Fibroblast of skin of right biceps (primary cell): ENCODE measurements at regions not wholly inside any gene's neighbourhood (a gene's known extent, or its start where the extent isn't known, plus 50 kb on each side); places are given as distances from the start of the nearest gene placed in this dataset.
A peak's percentile ranks its signal among the peaks of the same experiment; 100 is the strongest.

Source experiments
- DNase-seq: peaks from one replicate; pipeline ENCODE4 v3.0.0-alpha.2; 2013

- DNase-seq, result no peak
These were observed 163.7 kb downstream of the GXYLT1 start for GRCh38 chr12:41981013-41981412.

GRCh38 chr12:41980390-41980789 is 164.3 kb downstream of the GXYLT1 start:
- no peak for DNase-seq

GRCh38 chr12:41979574-41979973 is 165.1 kb downstream of the GXYLT1 start:
- DNase-seq, result no peak

GRCh38 chr12:41972598-41972997 is 172.1 kb downstream of the GXYLT1 start:
- DNase-seq, result no peak

GRCh38 chr12:41972196-41972595 is 172.5 kb downstream of the GXYLT1 start:
- DNase-seq, result no peak

- DNase-seq, result no peak
These were observed 173.9 kb downstream of the GXYLT1 start for GRCh38 chr12:41970744-41971143.

- no peak for DNase-seq
These were observed 176.1 kb downstream of the GXYLT1 start for GRCh38 chr12:41968599-41968998.

- DNase-seq, result peak; percentile 11
These were observed 176.8 kb downstream of the GXYLT1 start for GRCh38 chr12:41967668-41968500.

- no peak for DNase-seq
These were observed 177.8 kb downstream of the GXYLT1 start for GRCh38 chr12:41966916-41967315.

- no peak for DNase-seq
These were observed 178.7 kb downstream of the GXYLT1 start for GRCh38 chr12:41966001-41966400.

GRCh38 chr12:41963398-41963797 is 181.3 kb downstream of the GXYLT1 start:
- no peak for DNase-seq

GRCh38 chr12:41962171-41962572 is 182.5 kb downstream of the GXYLT1 start:
- DNase-seq, result no peak

- DNase-seq, result no peak
These were observed 185.4 kb downstream of the GXYLT1 start for GRCh38 chr12:41959271-41959670.

GRCh38 chr12:41956353-41956752 is 188.3 kb downstream of the GXYLT1 start:
- DNase-seq, result no peak

GRCh38 chr12:41950455-41950854 is 194.2 kb downstream of the GXYLT1 start:
- no peak for DNase-seq

GRCh38 chr12:41946106-41946505 is 198.6 kb downstream of the GXYLT1 start:
- no peak for DNase-seq

- DNase-seq, result peak; percentile 43
These were observed 200.5 kb downstream of the GXYLT1 start for GRCh38 chr12:41944216-41944615.

- DNase-seq, result no peak
These were observed 201.0 kb downstream of the GXYLT1 start for GRCh38 chr12:41943671-41944070.

- DNase-seq, result no peak
These were observed 202.3 kb downstream of the GXYLT1 start for GRCh38 chr12:41942354-41942753.

GRCh38 chr12:41941079-41941478 is 203.6 kb downstream of the GXYLT1 start:
- no peak for DNase-seq

- no peak for DNase-seq
These were observed 204.1 kb downstream of the GXYLT1 start for GRCh38 chr12:41940571-41940970.

- no peak for DNase-seq
These were observed 208.3 kb downstream of the GXYLT1 start for GRCh38 chr12:41936333-41936732.

GRCh38 chr12:41935911-41936310 is 208.8 kb downstream of the GXYLT1 start:
- no peak for DNase-seq

GRCh38 chr12:41932470-41932991 is 212.1 kb downstream of the GXYLT1 start:
- DNase-seq, result peak; percentile 46
